ENCODE measurements at regions not wholly inside any gene's neighbourhood (a gene's known extent, or its start where the extent isn't known, plus 50 kb on each side); places are given as distances from the start of the nearest gene placed in this dataset.

DNA sequence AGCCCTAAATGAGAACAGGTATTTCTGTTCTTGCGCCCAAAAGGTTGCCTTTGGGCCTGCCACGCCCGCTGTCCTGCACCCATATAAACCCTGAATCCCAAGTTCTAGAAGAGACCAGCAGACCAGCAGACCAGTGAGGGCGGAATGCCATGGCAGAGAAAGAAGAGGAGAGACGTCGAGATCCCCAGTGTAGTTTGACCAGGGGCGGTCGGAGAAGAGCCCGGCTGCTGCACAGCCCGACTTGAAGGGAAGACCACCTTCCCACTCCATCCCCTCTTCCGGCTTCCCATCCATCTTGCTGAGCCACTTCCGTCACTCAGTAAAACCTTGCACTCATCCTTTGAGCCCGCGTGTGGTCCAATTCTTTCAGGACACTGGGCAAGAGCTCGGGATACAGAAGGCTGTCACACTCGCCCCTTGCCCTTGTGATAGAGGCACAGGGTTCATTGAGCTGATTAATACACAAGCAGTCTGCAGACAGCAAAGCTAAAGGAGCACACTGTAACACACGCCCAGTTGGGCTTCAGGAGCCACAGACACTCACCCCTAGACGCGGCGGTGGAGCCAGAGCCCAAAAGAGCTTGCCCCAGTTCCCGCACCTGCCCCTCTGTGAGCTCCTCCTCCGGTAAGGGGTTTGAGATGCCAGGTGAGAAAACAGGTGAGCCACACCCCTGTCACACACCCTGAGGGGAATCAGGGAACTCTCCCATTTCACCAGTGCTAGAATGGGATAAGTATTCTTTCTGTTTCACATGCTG is 230.8 kb downstream of the PCDH10 start:
- Histone ChIP-seq H3K4me2 (ENCODE audit: low read length) (no peak overlapping the region), H3F3A (ENCODE audit: insufficient read depth, low read length, poor library complexity, severe bottlenecking) (no peaks in the 10 kb centered on the region), H3K9me2 (ENCODE audit: insufficient read depth, low read length) (no peaks in the 10 kb centered on the region), H3K36me3 (ENCODE audit: insufficient read depth, low read length) (no peaks in the 10 kb centered on the region), H4K20me1 (ENCODE audit: insufficient read depth) (no peaks in the 10 kb centered on the region), H3K9me3 (ENCODE audit: low read length) (no peaks in the 10 kb centered on the region), H3K9ac (ENCODE audit: low read length) (no peak overlapping the region), H3K27ac (ENCODE audit: low read length) (no peak overlapping the region), H2AFZ (ENCODE audit: low read depth, low read length) (no peak overlapping the region), H3K79me2 (replicated peaks; ENCODE audit: insufficient read depth, low read length) (no peaks in the 10 kb centered on the region), H3K27me3 (ENCODE audit: insufficient read depth, low read depth, low read length) (no peaks in the 10 kb centered on the region), H3K4me3 (ENCODE audit: low read length) (no peak overlapping the region)
- TF ChIP-seq EP300 (conservative IDR thresholded peaks at IDR 0.05; ENCODE audit: poor library complexity, severe bottlenecking) = no peak
- no peak for TF ChIP-seq EZH2 (IDR thresholded peaks at IDR 0.05; ENCODE audit: borderline replicate concordance, insufficient read depth, low read length, poor library complexity, severe bottlenecking)
- TF ChIP-seq POLR2AphosphoS5 (IDR thresholded peaks at IDR 0.05) = no peak
- TF ChIP-seq, protein P1, sequence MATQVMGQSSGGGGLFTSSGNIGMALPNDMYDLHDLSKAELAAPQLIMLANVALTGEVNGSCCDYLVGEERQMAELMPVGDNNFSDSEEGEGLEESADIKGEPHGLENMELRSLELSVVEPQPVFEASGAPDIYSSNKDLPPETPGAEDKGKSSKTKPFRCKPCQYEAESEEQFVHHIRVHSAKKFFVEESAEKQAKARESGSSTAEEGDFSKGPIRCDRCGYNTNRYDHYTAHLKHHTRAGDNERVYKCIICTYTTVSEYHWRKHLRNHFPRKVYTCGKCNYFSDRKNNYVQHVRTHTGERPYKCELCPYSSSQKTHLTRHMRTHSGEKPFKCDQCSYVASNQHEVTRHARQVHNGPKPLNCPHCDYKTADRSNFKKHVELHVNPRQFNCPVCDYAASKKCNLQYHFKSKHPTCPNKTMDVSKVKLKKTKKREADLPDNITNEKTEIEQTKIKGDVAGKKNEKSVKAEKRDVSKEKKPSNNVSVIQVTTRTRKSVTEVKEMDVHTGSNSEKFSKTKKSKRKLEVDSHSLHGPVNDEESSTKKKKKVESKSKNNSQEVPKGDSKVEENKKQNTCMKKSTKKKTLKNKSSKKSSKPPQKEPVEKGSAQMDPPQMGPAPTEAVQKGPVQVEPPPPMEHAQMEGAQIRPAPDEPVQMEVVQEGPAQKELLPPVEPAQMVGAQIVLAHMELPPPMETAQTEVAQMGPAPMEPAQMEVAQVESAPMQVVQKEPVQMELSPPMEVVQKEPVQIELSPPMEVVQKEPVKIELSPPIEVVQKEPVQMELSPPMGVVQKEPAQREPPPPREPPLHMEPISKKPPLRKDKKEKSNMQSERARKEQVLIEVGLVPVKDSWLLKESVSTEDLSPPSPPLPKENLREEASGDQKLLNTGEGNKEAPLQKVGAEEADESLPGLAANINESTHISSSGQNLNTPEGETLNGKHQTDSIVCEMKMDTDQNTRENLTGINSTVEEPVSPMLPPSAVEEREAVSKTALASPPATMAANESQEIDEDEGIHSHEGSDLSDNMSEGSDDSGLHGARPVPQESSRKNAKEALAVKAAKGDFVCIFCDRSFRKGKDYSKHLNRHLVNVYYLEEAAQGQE (IDR thresholded peaks at IDR 0.05; ENCODE audit: borderline replicate concordance) = no peak
- TF ChIP-seq, protein P2, sequence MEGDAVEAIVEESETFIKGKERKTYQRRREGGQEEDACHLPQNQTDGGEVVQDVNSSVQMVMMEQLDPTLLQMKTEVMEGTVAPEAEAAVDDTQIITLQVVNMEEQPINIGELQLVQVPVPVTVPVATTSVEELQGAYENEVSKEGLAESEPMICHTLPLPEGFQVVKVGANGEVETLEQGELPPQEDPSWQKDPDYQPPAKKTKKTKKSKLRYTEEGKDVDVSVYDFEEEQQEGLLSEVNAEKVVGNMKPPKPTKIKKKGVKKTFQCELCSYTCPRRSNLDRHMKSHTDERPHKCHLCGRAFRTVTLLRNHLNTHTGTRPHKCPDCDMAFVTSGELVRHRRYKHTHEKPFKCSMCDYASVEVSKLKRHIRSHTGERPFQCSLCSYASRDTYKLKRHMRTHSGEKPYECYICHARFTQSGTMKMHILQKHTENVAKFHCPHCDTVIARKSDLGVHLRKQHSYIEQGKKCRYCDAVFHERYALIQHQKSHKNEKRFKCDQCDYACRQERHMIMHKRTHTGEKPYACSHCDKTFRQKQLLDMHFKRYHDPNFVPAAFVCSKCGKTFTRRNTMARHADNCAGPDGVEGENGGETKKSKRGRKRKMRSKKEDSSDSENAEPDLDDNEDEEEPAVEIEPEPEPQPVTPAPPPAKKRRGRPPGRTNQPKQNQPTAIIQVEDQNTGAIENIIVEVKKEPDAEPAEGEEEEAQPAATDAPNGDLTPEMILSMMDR (IDR thresholded peaks at IDR 0.05; ENCODE audit: poor library complexity, severe bottlenecking) = no peak
- TF ChIP-seq TAF1 (IDR thresholded peaks at IDR 0.05; ENCODE audit: low read depth) = no peak
- TF ChIP-seq SMC3 (conservative IDR thresholded peaks at IDR 0.05; ENCODE audit: poor library complexity) = no peak
- TF ChIP-seq RAD21 (conservative IDR thresholded peaks at IDR 0.05) = no peak
- no peak for TF ChIP-seq MXI1 (conservative IDR thresholded peaks at IDR 0.05; ENCODE audit: poor library complexity, severe bottlenecking)

- Histone ChIP-seq H3K4me3 (ENCODE audit: low read length) (no peak overlapping the region), H3F3A (ENCODE audit: insufficient read depth, low read length, poor library complexity, severe bottlenecking) (no peaks in the 10 kb centered on the region), H3K27ac (ENCODE audit: low read length) (no peak overlapping the region), H4K20me1 (ENCODE audit: insufficient read depth) (no peaks in the 10 kb centered on the region), H3K27me3 (ENCODE audit: insufficient read depth, low read depth, low read length) (no peaks in the 10 kb centered on the region), H2AFZ (ENCODE audit: low read depth, low read length) (no peak overlapping the region), H3K9me3 (ENCODE audit: low read length) (no peaks in the 10 kb centered on the region), H3K4me2 (ENCODE audit: low read length) (no peak overlapping the region), H3K36me3 (ENCODE audit: insufficient read depth, low read length) (no peaks in the 10 kb centered on the region), H3K9me2 (ENCODE audit: insufficient read depth, low read length) (no peaks in the 10 kb centered on the region), H3K79me2 (replicated peaks; ENCODE audit: insufficient read depth, low read length) (no peaks in the 10 kb centered on the region), H3K9ac (ENCODE audit: low read length) (no peak overlapping the region)
- TF ChIP-seq, protein P2 (IDR thresholded peaks at IDR 0.05; ENCODE audit: poor library complexity, severe bottlenecking) = no peak
- TF ChIP-seq, protein P1 (IDR thresholded peaks at IDR 0.05; ENCODE audit: borderline replicate concordance) = no peak
- TF ChIP-seq TAF1 (IDR thresholded peaks at IDR 0.05; ENCODE audit: low read depth) (no peak), EP300 (conservative IDR thresholded peaks at IDR 0.05; ENCODE audit: poor library complexity, severe bottlenecking) (no peak), POLR2AphosphoS5 (IDR thresholded peaks at IDR 0.05) (no peak), RAD21 (conservative IDR thresholded peaks at IDR 0.05) (no peak), MXI1 (conservative IDR thresholded peaks at IDR 0.05; ENCODE audit: poor library complexity, severe bottlenecking) (no peak), EZH2 (IDR thresholded peaks at IDR 0.05; ENCODE audit: borderline replicate concordance, insufficient read depth, low read length, poor library complexity, severe bottlenecking) (no peak), SMC3 (conservative IDR thresholded peaks at IDR 0.05; ENCODE audit: poor library complexity) (no peak)
Measured at GRCh38 chr4:133377286-133377685, 228.2 kb downstream of the PCDH10 start.

All from neural cell (in vitro differentiated cells).